GM20000 (cell line): ENCODE measurements at regions not wholly inside any gene's neighbourhood (a gene's known extent, or its start where the extent isn't known, plus 50 kb on each side); places are given as distances from the start of the nearest gene placed in this dataset.
"Not testable (repeated sequence)": the region's sequence is repeated elsewhere in the genome, so short reads cannot be mapped to it uniquely, and the experiment has no call there.

Experiments used
- DNase-seq: peaks from one replicate; pipeline ENCODE4 v3.0.0; 2012; ENCODE audit warnings: low spot score
- TF ChIP-seq, protein P1 (sequence below): IDR thresholded peaks from 2 replicates; pipeline ENCODE4 v1.5.1; 2012; ENCODE audit warnings: mild to moderate bottlenecking, control low read depth; ENCODE audit errors: extremely low read depth, missing control alignments

DNA sequence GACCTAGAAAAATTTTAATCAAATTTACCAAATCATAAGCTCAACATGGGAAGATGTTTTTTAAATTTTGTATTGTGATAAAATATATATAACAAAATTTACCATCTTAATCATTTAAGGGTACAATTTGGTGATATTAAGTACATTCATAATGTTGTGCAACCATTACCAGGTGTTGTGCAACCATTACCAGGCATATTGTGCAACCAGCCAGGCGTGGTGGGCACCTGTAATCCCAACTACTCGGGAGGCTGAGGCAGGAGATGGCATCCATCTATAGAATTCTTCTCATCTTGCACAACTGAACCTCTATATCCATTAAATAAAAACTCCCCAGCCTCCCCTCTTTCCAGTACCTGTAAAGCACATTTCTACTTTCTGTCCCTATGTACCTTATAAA is 124.5 kb upstream of the SLC13A1 start:
- DNase-seq, result no peak
- TF ChIP-seq, protein P1, sequence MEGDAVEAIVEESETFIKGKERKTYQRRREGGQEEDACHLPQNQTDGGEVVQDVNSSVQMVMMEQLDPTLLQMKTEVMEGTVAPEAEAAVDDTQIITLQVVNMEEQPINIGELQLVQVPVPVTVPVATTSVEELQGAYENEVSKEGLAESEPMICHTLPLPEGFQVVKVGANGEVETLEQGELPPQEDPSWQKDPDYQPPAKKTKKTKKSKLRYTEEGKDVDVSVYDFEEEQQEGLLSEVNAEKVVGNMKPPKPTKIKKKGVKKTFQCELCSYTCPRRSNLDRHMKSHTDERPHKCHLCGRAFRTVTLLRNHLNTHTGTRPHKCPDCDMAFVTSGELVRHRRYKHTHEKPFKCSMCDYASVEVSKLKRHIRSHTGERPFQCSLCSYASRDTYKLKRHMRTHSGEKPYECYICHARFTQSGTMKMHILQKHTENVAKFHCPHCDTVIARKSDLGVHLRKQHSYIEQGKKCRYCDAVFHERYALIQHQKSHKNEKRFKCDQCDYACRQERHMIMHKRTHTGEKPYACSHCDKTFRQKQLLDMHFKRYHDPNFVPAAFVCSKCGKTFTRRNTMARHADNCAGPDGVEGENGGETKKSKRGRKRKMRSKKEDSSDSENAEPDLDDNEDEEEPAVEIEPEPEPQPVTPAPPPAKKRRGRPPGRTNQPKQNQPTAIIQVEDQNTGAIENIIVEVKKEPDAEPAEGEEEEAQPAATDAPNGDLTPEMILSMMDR, result no peak

DNA sequence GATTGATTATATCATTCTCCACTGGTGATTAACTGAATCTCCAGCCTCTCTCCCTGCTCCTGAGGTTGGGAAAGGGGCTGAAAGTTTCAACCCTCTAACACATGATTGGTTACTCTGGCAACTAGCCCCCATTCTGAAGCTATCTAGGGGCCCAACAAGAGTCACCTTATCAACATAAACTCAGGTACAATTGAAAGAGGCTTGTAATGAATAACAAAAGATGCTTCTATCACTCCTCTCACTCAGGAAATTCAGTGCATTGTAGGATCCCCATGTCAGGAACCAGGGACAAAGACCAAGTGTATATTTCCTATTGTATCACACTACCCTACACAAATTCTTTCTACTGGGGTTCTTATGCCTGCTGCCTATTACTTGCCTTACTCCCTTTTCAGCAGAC is 123.9 kb upstream of the SLC13A1 start:
- TF ChIP-seq, protein P1, result no peak
- DNase-seq, result no peak

DNA sequence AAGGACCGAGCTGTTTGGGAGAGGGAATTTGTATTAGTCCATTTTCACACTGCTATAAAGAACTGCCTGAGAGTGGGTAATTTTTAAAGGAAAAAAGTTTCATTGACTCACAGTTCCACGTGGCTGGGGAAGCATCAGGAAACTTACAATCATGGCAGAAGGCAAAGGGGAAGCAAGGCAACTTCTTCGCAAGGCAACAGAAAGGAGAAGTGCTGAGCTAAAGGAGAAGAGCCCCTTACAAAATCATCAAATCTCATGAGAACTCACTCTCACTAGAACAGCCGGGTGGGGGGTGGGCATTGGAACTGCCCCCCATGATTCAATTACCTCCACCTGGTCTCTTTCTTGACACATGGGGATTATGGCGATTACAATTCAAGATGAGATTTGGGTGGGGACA is 121.8 kb upstream of the SLC13A1 start:
- not testable (repeated sequence) for DNase-seq

DNA sequence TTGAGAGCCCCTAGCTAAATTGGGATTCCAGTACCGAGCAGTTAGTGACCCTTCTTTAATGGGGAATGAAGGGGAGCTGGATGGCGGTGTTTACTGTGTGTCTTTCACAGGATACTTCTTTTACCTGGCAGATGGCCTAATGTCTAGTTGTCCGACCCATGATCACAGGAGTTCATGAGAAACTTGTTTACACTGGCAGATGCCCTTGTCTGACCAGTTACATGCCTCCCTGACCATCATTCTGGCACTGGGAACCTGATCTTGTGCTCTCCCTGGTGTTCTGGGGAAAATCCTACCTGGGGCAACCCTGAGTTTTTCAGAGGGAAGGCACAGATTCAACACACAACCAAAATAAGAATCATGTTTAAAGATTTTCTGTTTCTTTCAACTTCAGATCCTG is 120.1 kb upstream of the SLC13A1 start:
- no peak for DNase-seq
- TF ChIP-seq, protein P1, result no peak

DNA sequence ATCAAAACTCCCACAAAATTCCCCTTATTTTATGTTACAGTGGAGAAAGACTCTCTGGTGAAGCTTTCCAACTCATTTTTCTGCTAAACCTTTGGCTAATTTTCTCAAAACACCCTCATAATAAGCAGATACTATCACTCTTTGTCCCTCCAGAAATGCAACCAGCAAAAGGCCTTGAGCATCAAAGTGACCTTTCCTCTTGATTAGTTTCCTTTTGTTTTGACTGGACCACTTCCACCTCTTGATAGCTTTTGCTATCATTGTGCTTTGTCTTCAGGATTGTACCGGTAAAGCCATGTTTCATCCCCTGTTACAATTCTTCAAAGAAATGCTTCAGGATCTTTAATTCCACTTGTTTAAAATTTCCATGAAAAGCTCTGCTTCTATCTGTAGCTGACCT is 115.1 kb upstream of the SLC13A1 start:
- no peak for DNase-seq
- TF ChIP-seq, protein P1, result no peak

DNA sequence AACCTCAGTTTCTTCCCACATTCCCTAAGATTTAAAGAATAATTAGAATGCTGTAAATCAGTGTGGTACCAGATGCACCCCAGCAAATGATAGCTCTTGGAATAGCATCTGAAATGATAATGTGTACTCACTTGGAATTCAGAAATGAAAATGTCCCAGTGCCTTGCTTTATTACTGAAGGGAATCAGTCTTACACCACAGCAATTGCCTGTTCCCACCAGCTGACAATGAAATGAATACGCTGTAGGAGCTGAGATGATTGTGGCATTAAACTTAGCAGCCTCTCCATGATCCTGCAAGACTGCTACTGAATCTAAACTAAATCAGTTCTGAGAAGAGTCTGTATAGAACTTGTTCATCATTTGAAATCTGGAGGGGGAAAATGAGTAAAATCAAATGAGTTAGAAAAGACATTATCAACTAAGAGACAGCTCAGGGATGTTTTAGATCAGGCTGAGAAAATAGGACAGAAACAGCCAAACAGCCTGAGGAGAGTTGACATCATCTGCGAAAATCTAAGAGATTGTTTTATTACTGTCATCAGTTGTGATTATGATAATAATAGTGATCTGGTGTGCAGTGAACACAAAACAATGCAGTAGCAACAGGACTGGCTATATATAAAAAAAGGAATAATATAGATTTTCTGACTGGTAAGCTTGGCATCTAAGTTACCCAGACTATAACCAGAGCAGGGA is 108.6 kb upstream of the SLC13A1 start:
- DNase-seq, result no peak
- TF ChIP-seq, protein P1, result no peak

DNA sequence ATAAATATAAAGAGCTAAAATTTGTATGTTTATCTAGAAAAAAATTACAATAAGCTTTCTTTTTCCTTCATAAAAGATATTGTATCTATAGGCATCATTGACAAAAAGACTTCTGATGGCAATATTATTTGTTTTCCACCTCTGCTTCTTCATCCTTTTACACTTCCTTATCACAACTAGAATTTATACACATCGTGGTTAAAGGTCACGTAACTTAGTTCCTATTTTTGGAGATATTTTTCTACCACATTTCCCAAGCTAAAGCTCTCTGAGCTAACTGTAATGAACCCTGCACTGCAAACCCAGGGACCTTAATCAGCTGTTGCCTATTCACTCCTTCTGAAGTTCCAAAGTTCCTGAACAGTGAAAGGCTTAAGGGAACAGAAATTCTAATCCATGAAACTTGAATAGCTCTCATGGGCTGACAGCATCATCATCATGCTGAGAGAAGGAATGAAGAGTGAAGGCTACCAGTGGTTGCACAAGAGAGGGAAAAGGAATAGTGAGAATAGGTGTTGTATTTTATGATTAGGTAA is 106.1 kb upstream of the SLC13A1 start:
- no peak for DNase-seq
- TF ChIP-seq, protein P1, result no peak

DNA sequence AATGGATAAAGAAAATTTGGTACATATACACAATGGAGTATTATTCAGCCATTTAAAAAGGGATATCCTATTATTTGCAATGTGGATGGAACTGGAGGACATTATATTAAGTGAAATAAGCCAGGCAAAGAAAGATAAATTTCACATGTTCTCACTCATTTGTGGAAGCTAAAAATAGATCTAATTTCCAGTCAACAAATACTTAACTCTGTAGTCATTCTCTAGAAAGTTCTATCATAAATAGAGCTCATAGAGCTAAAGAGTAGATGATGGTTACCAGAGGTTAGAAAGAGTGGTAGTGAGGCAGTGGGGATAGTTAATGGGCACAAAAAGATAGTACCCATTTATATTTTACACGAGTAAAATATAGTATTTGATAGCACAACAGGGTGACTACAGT is 104.2 kb upstream of the SLC13A1 start:
- DNase-seq, result no peak
- TF ChIP-seq, protein P1, result no peak
